ENCODE measurements at regions not wholly inside any gene's neighbourhood (a gene's known extent, or its start where the extent isn't known, plus 50 kb on each side); places are given as distances from the start of the nearest gene placed in this dataset.
"Not testable (repeated sequence)": the region's sequence is repeated elsewhere in the genome, so short reads cannot be mapped to it uniquely, and the experiment has no call there.

DNA sequence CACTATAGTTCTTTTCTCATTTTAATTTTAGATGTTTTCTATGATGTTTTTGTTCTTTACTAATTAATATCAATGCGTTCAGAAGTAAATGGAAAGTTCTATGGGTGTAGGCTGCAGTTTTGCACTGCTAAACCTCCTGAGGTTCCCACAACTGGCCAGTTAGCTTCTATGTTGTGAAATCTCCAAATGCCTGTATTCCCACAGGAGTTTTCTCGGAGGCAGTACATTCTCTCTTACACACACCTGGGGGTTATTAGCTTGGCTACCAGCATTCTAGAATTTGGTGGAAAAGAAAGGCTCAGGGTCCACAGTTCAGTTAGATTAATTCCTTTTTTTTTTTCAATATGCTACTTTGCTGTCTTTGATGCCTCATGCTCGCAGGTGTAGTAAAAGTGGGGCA, 216.9 kb upstream of the NRIP1 start:
- no peak for DNase-seq

DNA sequence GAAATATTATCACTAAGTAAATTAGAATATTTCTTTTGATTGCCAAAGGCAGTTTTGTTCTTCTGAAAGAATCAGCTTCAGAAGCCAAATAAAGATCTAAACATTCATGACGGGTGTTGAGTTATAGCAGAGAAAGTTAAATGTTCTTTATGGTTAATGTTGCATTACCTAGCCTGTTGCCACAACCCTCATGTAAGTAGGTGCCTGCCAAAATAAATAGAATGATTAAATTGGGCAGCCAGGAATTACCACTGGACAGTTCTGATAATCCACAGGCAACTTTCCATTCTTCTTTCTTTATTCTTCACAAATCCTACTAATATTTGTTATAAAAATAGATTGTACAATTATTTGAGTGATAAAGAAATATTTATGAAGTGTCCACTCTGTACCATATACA, 217.9 kb upstream of the NRIP1 start:
- no peak for DNase-seq

DNA sequence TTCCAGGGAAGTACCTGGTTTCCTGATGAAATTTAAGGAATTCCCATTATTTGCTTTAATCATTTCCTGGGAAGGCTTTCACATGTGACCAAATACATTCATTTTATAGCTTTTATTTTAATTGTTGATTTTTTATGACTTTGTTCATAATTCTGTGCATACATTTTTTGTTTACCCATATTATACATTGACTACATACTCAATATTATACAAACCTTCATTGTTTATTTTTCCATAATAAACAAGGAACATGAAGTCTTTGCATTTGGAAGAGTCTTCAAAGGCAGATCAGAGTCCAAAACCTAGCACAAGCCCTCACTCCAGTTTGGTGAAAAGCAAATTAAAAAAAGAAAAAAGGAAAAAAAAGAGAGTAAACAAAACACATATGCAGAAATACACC, 218.3 kb upstream of the NRIP1 start:
- no peak for DNase-seq

DNA sequence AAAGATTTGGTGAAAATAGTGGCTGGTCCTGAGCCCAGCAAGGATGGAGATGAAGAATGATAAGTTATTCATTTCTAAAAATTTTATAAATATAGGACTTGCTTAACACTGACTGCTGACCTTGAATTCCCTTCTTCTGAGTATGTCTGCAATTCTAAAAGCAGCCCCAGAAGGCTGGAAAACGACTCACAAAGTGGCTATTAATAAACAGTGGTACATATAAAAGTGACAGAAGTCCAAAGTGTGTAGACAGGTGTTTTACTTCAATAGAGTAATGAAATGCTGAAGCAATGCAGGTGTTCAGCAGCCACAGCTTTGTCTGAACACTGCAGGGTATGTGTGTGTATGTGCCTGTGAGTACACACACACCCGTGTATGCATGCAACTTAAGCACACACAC, 219.0 kb upstream of the NRIP1 start:
- DNase-seq: no peak

DNA sequence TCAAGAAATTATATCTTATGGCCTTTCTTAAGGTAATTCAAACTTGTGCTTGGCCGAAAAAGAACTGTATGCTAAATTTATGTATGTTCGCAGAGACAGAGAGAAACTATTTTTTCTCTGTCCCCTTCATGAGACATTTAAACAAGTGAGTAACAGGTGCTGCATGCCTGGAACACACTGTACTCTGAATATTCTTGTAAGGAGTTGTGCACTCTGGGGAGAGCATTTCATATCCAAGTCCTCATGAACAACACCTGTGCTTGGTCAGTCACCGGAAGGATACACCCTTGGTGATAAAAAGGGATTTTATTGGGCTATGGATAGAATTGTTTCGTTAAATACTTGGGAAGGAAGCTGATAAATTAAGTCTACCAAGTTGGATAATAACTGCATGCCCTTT, 220.8 kb upstream of the NRIP1 start:
- DNase-seq: no peak

DNA sequence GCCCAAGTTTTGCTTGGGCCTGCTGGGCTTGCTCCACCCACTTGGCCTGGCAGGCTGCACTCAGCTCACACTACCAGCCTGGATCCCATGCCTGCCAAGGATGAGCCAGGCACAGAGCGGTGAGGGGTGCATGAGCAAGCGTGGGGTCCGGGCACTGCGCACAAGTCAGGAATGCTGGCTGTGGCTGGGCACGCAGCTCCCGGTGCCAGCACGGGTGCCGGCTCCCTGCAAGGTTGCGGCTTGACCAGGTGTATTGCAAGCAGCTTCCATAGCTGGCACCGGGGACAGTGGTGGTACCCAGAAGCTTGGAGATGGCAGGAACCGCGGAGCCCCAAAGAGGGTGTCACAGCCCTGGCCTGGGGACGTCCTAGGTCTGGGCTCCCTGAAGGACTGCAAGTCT, 224.4 kb upstream of the NRIP1 start:
- no peak for DNase-seq

DNA sequence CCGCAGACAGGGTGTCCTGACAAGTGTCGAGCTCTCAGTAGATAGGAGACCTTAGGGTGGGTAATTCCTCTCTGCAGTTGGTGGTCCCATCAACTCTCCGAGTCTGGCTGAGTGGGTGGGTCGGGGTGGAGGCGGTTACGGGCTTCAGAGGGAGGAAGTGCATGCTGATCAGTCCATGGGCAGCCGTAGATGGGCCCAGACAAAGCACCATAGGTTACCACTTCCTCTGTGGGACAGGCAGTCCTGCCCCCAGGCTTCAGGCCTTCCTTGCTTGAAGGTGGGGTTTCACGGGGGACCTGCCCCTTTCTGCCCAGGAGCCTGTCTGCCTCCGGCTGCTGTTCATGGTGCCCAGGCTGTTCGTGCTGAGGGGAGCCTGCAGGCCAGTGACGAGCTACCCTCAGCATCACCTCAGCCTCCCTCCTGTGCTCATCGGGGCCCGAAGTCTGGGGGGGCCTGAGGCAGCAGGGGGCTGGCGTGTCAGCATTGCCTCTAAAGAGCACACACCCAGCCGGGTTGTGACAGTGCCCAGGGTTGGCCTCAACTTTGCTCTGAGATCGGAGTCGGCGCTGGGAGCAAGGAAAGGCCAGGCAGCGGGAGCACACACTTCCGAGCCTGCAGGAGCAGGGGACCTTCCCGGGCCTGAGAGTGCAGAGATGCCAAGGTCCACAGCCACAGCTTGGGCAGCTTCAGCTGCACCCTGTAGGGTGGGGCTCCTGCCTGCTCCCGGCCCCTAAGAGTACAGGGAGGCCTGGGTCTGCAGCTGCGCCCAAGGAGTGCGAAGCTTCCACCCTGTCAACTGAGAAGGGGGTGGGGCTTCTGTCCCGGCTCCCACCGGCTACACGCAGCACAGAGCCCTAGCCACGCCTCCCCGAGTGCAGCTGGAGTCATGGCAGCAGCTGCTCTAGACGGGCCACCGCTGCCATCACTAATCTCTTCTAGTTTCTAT, 225.4 kb upstream of the NRIP1 start:
- DNase-seq: no peak

DNA sequence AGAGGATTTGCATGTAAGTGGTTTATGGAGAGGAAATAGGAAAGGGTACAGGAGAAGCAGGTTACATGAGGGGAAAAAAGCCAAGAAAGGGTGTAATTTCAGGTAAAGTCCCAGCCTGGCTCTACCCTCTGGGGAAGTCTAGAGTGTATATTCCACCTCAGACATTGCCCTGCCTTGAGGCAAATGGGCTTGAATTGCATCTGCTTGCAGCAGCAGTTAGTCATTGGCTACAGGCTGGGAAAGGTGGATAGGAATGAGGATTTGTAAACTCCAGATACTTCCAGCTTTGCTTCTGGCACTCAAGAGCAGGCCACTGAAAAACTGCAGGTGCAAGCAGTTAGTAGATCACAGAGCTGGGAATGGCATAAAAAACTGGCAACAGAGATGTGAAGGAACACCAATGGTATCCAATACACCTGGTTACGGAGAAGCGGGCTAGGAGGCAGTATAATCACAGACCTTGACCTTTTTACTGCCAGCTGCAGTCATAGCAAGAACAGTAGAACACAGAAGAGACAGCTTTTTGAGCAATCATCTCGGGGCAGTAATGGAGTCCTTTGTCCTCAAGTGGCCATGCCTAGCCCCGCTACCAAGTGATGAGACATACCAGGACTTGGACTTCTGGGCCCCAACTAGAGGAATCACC, 226.9 kb upstream of the NRIP1 start:
- DNase-seq: no peak

DNA sequence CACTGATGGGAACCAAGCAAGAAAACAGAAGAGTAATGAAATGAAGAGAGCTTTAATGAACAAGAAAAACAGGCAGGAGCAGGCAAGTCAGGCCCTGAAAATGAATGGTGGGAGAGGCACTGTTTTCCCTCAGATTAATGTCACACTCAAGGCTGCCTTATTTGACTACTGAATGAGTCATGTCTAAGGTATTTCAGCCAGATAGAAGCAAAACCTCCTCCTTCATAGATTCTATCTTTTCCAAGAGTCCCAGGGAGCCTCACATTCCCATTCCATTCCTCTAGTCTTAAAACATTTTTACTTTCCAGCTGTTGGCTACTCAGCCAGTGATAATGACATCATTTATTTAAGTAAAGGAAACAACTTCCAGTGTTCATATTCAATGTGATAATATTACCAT, 228.4 kb upstream of the NRIP1 start:
- DNase-seq: no peak

DNA sequence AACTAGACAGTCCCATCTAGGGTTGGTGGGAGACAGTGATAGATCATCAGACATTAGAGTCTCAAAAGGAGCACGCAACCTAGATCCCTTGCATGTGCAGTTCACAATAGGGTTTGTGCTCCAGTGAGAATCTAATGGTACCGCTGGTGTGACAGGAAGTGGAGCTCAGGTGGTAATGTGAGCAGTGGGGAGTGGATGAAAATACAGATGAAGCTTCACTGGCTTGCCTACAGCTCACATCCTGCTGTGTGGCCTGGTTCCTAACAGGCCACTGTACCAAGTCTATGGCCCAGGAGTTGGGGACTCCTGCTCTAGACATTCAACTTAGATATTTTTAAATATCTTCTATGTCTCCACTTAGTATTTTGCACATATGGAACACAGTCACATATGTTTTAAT, 231.1 kb upstream of the NRIP1 start:
- DNase-seq: no peak

DNA sequence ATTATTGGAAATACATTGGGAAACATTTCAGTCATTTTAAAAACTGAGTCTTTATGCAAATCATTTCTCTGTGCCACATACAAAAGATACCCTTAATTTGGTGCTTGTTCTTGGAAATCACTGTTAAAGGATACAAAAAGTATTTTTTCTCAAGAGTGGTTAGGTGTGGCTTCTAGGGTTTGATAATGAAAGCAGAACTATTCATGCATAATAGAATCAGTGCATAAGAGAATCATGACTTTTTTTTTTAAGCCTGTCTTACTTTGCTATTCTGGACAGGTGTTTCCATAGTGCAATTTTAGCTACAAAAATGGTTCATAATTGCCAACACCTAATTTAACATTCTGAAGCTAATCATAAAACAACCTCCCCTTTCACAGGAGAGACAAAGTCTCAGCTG, 233.0 kb upstream of the NRIP1 start:
- DNase-seq: no peak

DNA sequence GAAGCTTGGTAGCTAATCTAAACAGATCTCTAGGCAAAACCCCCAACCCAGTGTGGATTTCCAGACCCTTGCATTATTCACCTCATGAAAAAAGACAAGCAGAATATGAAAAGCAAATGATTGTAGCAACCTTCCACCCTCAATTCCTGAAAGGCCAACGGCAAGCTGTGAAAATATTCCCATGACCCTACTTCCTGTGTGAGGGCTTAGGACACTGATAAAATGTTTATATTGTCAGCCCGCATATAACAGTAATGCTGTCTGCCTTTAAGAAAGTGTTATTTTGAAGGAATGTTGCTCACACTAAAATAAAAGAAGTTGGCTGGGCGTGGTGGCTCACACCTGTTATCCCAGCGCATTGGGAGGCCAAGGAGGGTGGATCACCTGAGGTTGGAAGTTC, 233.5 kb upstream of the NRIP1 start:
- no peak for DNase-seq

DNA sequence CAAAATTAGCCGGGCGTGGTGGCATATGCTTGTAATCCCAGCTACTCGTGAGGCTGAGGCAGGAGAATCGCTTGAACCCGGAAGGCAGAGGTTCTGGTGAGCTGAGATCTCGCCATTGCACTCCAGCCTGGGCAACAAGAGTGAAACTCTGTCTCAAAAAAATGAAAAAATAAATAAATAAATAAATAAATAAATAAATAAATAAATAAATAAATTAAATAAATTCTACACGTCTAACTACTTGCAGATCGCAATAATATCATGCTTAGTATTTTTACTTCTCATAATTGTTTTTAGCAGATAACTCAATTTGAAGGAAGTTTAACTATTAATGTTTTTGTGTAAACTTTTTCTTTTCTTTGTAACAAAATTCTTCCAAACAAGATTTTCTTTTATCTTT, 234.0 kb upstream of the NRIP1 start:
- DNase-seq: not testable (repeated sequence)

DNA sequence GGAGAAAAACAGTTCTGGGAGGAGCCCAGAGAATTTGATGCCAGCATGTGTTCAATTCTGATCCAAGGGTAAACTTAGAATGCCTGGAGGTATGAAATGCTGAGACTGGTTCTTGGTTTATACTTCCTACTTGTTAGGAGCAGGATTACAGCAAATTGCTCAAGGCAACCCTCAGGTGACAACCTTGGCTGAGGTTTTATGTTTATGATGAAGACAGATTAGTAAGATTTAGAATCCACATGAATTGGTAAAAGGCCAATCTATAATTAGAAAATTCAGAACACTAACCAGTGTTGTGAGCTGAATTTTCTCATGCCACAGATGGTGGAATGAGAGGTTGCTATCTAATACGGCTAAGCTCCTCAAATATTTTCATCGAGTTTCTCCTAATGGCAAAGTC, 235.3 kb upstream of the NRIP1 start:
- DNase-seq: no peak

DNA sequence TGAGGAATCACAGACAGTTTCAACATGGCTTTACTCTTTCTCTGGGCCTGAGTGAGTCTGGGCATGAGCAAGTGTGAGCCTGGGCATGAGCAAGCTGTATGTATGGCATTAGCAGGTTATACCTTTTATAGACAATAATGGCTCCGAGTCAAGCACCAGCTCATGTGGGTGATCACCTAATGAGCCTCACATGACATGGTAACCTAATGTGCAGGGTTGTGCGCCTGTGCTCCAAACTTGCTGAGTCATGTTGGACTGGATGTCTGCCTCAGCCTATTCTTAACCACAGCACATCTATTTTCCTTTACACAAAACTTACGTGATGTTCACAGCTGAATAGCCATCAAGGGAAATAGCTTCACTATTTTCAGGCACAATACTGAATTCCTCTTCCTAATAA, 236.2 kb upstream of the NRIP1 start:
- DNase-seq: no peak

DNA sequence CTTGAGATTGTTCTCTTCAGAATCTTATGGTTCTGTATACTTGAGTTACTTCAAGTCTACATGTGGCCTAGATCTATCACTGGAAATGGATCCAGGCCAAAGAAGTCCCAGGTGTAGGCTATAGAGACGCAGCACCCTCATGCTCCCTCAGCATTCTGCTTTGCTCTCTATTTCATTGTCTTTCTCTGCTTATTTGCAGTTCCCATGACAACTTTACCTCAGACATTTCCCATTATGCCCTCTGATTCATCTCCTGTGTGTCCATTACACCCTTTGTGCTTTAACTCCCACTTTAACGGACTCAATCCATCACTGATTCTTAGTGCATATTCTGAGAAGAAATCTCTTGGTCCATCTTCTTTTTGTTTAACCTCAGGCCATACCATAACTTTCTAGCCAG, 236.9 kb upstream of the NRIP1 start:
- DNase-seq: no peak

DNA sequence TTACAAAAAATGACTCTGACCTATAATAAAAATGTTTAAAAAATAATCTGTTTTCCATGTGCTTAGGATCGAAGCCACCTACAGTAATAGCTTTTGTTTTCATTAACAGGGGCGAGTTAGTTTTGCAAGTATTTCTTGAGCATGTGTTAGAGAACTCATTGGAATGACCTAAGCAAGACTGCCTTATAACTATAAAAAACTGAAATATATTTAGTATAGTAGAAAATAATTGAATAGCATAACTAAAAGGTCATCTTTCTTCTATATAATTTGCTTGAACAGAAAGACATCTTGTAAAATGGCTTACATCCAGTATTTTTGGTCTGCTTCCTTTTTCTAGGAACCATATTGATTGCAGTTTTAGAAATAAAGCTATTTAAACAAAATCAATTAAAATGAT, 241.5 kb upstream of the NRIP1 start:
- DNase-seq: no peak

DNA sequence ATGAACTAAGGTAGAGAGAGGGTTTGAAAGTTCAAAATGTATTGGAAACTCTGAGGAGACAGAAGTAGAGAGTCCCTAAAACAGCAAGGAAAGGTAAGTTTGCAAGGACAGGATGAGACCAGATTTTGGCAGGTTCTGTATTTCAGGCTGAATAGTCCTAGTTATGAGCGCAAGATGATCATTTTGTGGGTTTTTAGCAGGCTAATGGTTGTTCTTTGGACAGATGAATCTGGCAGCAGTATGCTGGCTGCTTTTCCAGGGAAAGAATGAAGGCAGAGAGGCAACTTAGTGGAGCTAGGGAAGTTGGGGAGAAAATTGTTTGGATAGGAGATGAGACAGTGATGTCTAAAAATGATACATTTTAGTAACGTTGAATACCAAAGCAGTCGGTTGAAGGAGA, 243.5 kb upstream of the NRIP1 start:
- no peak for DNase-seq

DNA sequence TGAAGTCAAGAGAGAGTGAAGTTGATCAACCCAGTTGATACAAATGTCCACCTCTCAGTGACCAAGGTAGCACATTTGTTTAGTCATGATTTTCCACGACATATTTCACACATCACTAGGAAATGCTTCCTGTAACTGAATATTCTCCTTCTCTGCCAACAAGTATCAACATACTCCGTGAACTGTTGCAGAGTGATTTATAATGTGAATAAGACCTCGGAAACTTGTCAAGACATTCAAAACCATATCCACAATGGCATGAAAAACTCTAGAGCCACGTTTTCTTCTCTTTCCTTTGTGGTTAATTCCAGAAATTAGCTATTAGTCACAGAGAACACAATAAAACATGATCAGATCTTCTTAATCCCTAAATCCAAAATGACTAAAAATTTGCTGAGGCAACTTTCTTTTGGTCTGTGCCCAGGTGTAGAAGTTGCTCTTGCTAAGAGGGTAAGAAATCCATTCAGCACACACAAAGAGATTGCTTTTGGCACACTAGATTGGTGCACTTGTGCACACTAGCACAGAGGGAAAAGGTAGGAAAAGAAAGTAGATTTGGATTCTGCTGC, 244.3 kb upstream of the NRIP1 start:
- no peak for DNase-seq

DNA sequence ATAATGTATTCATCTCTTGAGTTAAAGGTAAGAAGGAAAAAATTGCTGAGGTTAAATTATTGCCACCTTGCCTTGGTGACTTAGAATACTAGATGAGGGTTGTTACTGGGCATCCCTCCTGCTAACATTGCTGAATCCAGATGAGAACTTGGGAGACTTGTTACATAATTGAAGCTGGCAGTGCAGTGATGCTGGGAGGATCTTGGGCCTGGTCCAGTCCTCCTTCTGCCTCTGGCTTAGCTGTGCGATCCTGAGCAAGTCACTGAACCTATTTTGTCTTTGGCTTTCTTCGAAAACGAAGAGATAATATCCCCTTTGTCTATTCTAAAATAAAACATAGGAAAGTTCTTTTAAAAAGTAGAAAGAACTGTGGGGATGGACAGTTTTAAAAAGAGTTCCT, 244.9 kb upstream of the NRIP1 start:
- no peak for DNase-seq

DNA sequence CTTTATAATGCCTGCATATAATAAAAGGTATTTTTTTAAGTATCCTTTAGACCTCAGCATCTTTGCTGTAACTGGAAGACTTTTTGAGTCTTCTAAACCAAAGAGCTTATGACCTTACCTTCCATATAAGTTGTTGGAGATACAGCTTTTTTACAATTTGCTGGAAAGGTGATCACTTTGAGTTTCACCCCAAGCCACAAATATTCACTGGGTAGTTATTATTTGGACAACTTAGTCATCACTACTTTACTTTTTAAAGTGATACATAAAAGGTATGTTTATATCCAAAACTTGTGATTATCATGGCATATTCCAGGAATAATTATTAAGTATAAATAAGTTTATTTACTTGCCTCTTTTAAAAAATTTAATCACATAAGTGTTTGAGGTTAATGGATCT, 246.7 kb upstream of the NRIP1 start:
- DNase-seq: no peak

DNA sequence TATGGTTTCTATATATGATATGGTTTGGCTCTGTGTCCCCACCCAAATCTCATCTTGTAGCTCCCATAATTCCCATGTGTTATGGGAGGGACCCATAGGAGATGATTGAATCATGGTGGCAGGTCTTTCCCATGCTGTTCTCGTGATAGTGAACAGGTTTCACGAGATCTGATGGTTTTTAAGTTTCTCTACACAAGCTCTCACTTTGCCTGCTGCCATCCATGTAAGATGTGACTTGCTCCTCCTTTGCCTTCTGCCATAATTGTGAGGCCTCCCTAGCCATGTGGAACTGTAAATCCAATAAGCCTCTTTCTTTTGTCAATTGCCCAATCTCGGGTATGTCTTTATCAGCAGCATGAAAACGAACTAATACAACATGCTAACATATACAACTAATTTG, 252.2 kb upstream of the NRIP1 start:
- not testable (repeated sequence) for DNase-seq

DNA sequence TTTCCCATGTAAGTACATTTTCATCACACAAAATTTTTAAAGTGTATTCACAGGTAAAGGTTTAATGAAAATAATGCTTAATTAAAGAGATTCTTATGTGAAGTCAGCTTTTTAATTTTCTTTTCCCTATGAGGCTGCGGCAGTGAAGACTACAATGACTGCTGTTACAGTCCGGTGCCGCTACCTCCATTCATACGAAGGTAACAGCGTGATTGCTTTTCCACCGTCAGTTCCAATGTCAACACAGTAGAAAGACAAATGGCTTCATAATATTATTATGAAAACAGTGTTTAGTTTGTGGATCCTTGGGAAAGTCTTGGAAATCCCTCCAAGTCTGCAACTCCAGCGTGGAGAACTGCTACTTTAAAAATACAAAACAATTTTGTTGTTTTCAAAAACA, 254.9 kb upstream of the NRIP1 start:
- DNase-seq: no peak

DNA sequence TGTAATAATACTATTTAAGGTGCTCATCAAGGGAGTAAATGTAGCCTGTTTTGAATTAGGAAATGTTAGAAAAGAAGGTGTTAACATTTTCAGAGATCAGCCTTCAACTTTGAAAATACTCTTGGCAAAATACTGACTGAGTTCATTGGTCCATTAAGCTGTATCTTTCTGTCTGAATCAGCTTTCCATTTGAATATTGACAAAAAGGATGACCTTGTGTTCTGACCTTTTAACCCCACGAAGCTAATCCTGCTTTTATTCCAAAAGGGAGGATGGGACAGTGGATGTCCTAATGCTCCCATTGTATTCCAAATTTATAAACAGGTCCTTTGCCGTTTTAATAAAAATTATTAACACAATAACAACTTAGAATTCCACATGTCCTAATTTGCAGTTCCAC, 259.7 kb upstream of the NRIP1 start:
- no peak for DNase-seq
